Vagina (tissue), 2 donors: ENCODE measurements at regions not wholly inside any gene's neighbourhood (a gene's known extent, or its start where the extent isn't known, plus 50 kb on each side); places are given as distances from the start of the nearest gene placed in this dataset.
"Not testable (repeated sequence)": the region's sequence is repeated elsewhere in the genome, so short reads cannot be mapped to it uniquely, and the experiment has no call there.

Experiments used
- DNase-seq, 2 donors: peaks; one replicate each; pipeline ENCODE4 v3.0.0-alpha.2; 2017; ENCODE audit errors: extremely low spot score in 2 of 2
- H3K27ac ChIP-seq: fragments of 200-600 bp; sonication (generic); one replicate; pipeline ENCODE4 v1.5.1; 2019
- H3K27me3 ChIP-seq: fragments of 200-600 bp; sonication (generic); one replicate; pipeline ENCODE4 v1.5.1; 2019
- H3K36me3 ChIP-seq, 2 donors: fragments of 200-600 bp; sonication (generic); one replicate each; pipeline ENCODE4 v1.5.1; 2017 to 2019
- H3K4me1 ChIP-seq: fragments of 200-600 bp; sonication (generic); one replicate; pipeline ENCODE4 v1.5.1; 2019
- H3K4me3 ChIP-seq, 2 donors: fragments of 200-600 bp; sonication (generic); 1 replicate in 1 of 2; 2 replicates in 1 of 2; pipeline ENCODE4 v1.5.1; 2016 to 2019
- H3K9me3 ChIP-seq: fragments of 200-600 bp; sonication (generic); one replicate; pipeline ENCODE4 v1.5.1; 2019
- CTCF ChIP-seq, 3 experiments: fragments of 450-650 bp in 2 of 3; fragments of 200-600 bp in 1 of 3; sonication (generic) in 1 of 3; IDR thresholded peaks; one replicate each; pipeline ENCODE4 v1.5.1; 2017 to 2019; ENCODE audit warnings: antibody characterized with exemption in 3 of 3, mild to moderate bottlenecking in 2 of 3, moderate library complexity in 2 of 3
- POLR2A ChIP-seq, 2 donors: fragments of 450-650 bp; IDR thresholded peaks; one replicate each; pipeline ENCODE4 v1.6.1; 2017; ENCODE audit warnings: antibody characterized with exemption in 2 of 2, mild to moderate bottlenecking in 2 of 2, moderate library complexity in 2 of 2
- POLR2AphosphoS5 ChIP-seq, 2 donors: sonication (generic); formaldehyde crosslinking; IDR thresholded peaks; one replicate each; pipeline ENCODE4 v1.9.0; 2017; ENCODE audit warnings: antibody characterized with exemption in 2 of 2, mild to moderate bottlenecking in 2 of 2, low read depth in 1 of 2; ENCODE audit not compliant: insufficient read depth in 1 of 2
- intact Hi-C: fragments of 100-400 bp; cut with DNase I; formaldehyde crosslinking; loops from one replicate; pipeline ENCODE4 v1.15.1; 2023

GRCh38 chrX:135649561-135649960 lies 63.9 kb upstream of the CT45A1 start:
- TF ChIP-seq POLR2AphosphoS5 (IDR thresholded peaks at IDR 0.05; ENCODE audit: insufficient read depth in 1 of 2, low read depth in 1 of 2), result no peak
- TF ChIP-seq CTCF (IDR thresholded peaks at IDR 0.05), result no peak
- TF ChIP-seq POLR2A (IDR thresholded peaks at IDR 0.05), result no peak
- Histone ChIP-seq H3K36me3 (no peaks in the 10 kb centered on the region), H3K9me3 (no peaks in the 10 kb centered on the region), H3K27me3 (no peaks in the 10 kb centered on the region), H3K4me1 (no peaks in the 10 kb centered on the region), H3K27ac (no peak overlapping the region), H3K4me3 (no peak overlapping the region)
- intact Hi-C loops, result no loop called here
- no peak for DNase-seq

- no peaks in the 10 kb centered on the region for H3K9me3 ChIP-seq
- no peak for TF ChIP-seq POLR2A (IDR thresholded peaks at IDR 0.05)
- no peak for TF ChIP-seq CTCF (IDR thresholded peaks at IDR 0.05)
- no peak for TF ChIP-seq POLR2AphosphoS5 (IDR thresholded peaks at IDR 0.05; ENCODE audit: insufficient read depth in 1 of 2, low read depth in 1 of 2)
These were observed 61.7 kb upstream of the CT45A1 start for GRCh38 chrX:135651647-135652295.

GRCh38 chrX:135652602-135653001 lies 60.8 kb upstream of the CT45A1 start:
- H3K9me3 ChIP-seq, result no peaks in the 10 kb centered on the region
- no peaks in the 10 kb centered on the region for H3K27me3 ChIP-seq
- H3K36me3 ChIP-seq, result no peaks in the 10 kb centered on the region
- no peak overlapping the region for H3K27ac ChIP-seq
- no peak for TF ChIP-seq CTCF (IDR thresholded peaks at IDR 0.05)
- TF ChIP-seq POLR2AphosphoS5 (IDR thresholded peaks at IDR 0.05; ENCODE audit: insufficient read depth in 1 of 2, low read depth in 1 of 2), result no peak
- intact Hi-C loops, result no loop called here
- no peak overlapping the region for H3K4me3 ChIP-seq
- no peaks in the 10 kb centered on the region for H3K4me1 ChIP-seq
- peak in 1 of 2 donors; percentile 8 for DNase-seq

More at GRCh38 chrX:135651647-135652295, 61.7 kb upstream of the CT45A1 start:
- intact Hi-C loops, result no loop called here
- Histone ChIP-seq H3K4me3 (no peak overlapping the region), H3K4me1 (no peaks in the 10 kb centered on the region), H3K36me3 (no peaks in the 10 kb centered on the region), H3K27ac (no peak overlapping the region), H3K27me3 (no peaks in the 10 kb centered on the region)
- no peak for DNase-seq

GRCh38 chrX:135657952-135658654 lies 55.3 kb upstream of the CT45A1 start:
- H3K27me3 ChIP-seq, H3K9me3 ChIP-seq, H3K4me1 ChIP-seq, H3K4me3 ChIP-seq, intact Hi-C loops, H3K36me3 ChIP-seq, H3K27ac ChIP-seq, DNase-seq: not testable (repeated sequence)
